ENCODE measurements at regions not wholly inside any gene's neighbourhood (a gene's known extent, or its start where the extent isn't known, plus 50 kb on each side); places are given as distances from the start of the nearest gene placed in this dataset.

GRCh38 chr5:61228229-61228628, 66.0 kb upstream of the SMIM15 start:
- no peak for TF ChIP-seq ZBTB33 (CRISPR knock-in tag; IDR thresholded peaks at IDR 0.05)
- TF ChIP-seq BACH1 (tag; IDR thresholded peaks at IDR 0.05), result no peak

All from K562 (cell line).